ENCODE measurements at regions not wholly inside any gene's neighbourhood (a gene's known extent, or its start where the extent isn't known, plus 50 kb on each side); places are given as distances from the start of the nearest gene placed in this dataset.
"Not testable (repeated sequence)": the region's sequence is repeated elsewhere in the genome, so short reads cannot be mapped to it uniquely, and the experiment has no call there.

GRCh38 chr6:84892671-84893070, 128.3 kb upstream of the TBX18 start:
- no peak for TF ChIP-seq EZH2 (IDR thresholded peaks at IDR 0.05)
- TF ChIP-seq POLR2AphosphoS5 (IDR thresholded peaks at IDR 0.05; ENCODE audit: borderline replicate concordance, low read depth, low read length): no peak
- TF ChIP-seq FOXP2 (optimal IDR thresholded peaks at IDR 0.05; ENCODE audit: control extremely low read depth, extremely low read length, insufficient read depth): no peak
- Histone ChIP-seq H3K36me3 (ENCODE audit: insufficient read depth, low read length) (no peaks in the 10 kb centered on the region), H3K9ac (ENCODE audit: insufficient read length) (no peak overlapping the region), H3K4me3 (no peak overlapping the region), H3K27ac (no peak overlapping the region), H3K9me3 (ENCODE audit: low read depth, low read length) (no peaks in the 10 kb centered on the region)
- no peak for DNase-seq (ENCODE audit: low read depth, low spot score)

- no peak overlapping the region for H3K27ac ChIP-seq
- no peaks in the 10 kb centered on the region for H3K9me3 ChIP-seq (ENCODE audit: low read depth, low read length)
- no peak for DNase-seq (ENCODE audit: low read depth, low spot score)
- H3K9ac ChIP-seq (ENCODE audit: insufficient read length): no peak overlapping the region
- no peaks in the 10 kb centered on the region for H3K36me3 ChIP-seq (ENCODE audit: insufficient read depth, low read length)
- TF ChIP-seq EZH2 (IDR thresholded peaks at IDR 0.05) (no peak), POLR2AphosphoS5 (IDR thresholded peaks at IDR 0.05; ENCODE audit: borderline replicate concordance, low read depth, low read length) (no peak), FOXP2 (optimal IDR thresholded peaks at IDR 0.05; ENCODE audit: control extremely low read depth, extremely low read length, insufficient read depth) (no peak)
- H3K4me3 ChIP-seq: no peak overlapping the region
These were observed 118.7 kb upstream of the TBX18 start for GRCh38 chr6:84882768-84883766.

- not testable (repeated sequence) for H3K9me3 ChIP-seq (ENCODE audit: low read depth, low read length); H3K27ac ChIP-seq; H3K36me3 ChIP-seq (ENCODE audit: insufficient read depth, low read length); H3K9ac ChIP-seq (ENCODE audit: insufficient read length); DNase-seq (ENCODE audit: low read depth, low spot score); H3K4me3 ChIP-seq
These were observed 115.0 kb upstream of the TBX18 start for GRCh38 chr6:84879385-84879784.

GRCh38 chr6:84877515-84878210, 113.3 kb upstream of the TBX18 start:
- Histone ChIP-seq H3K36me3 (ENCODE audit: insufficient read depth, low read length) (no peaks in the 10 kb centered on the region), H3K9me3 (ENCODE audit: low read depth, low read length) (no peaks in the 10 kb centered on the region), H3K9ac (ENCODE audit: insufficient read length) (no peak overlapping the region), H3K4me3 (no peak overlapping the region), H3K27ac (no peak overlapping the region)
- TF ChIP-seq EZH2 (IDR thresholded peaks at IDR 0.05) (no peak), POLR2AphosphoS5 (IDR thresholded peaks at IDR 0.05; ENCODE audit: borderline replicate concordance, low read depth, low read length) (no peak), FOXP2 (optimal IDR thresholded peaks at IDR 0.05; ENCODE audit: control extremely low read depth, extremely low read length, insufficient read depth) (no peak)
- DNase-seq (ENCODE audit: low read depth, low spot score): no peak

- Histone ChIP-seq H3K9me3 (ENCODE audit: low read depth, low read length) (no peaks in the 10 kb centered on the region), H3K27ac (no peak overlapping the region), H3K4me3 (no peak overlapping the region), H3K9ac (ENCODE audit: insufficient read length) (no peak overlapping the region), H3K36me3 (ENCODE audit: insufficient read depth, low read length) (no peaks in the 10 kb centered on the region)
- TF ChIP-seq POLR2AphosphoS5 (IDR thresholded peaks at IDR 0.05; ENCODE audit: borderline replicate concordance, low read depth, low read length) (no peak), FOXP2 (optimal IDR thresholded peaks at IDR 0.05; ENCODE audit: control extremely low read depth, extremely low read length, insufficient read depth) (no peak), EZH2 (IDR thresholded peaks at IDR 0.05) (no peak)
- no peak for DNase-seq (ENCODE audit: low read depth, low spot score)
These were observed 112.5 kb upstream of the TBX18 start for GRCh38 chr6:84876723-84877514.

GRCh38 chr6:84872996-84873723, 108.8 kb upstream of the TBX18 start:
- Histone ChIP-seq H3K4me3 (peak overlapping the region; percentile 8; the same call in 1 of the 2 replicates), H3K9ac (ENCODE audit: insufficient read length) (no peak overlapping the region), H3K27ac (peak overlapping the region; percentile 68), H3K36me3 (ENCODE audit: insufficient read depth, low read length) (no peaks in the 10 kb centered on the region), H3K9me3 (ENCODE audit: low read depth, low read length) (no peaks in the 10 kb centered on the region)
- TF ChIP-seq POLR2AphosphoS5 (IDR thresholded peaks at IDR 0.05; ENCODE audit: borderline replicate concordance, low read depth, low read length) (no peak), FOXP2 (optimal IDR thresholded peaks at IDR 0.05; ENCODE audit: control extremely low read depth, extremely low read length, insufficient read depth) (no peak), EZH2 (IDR thresholded peaks at IDR 0.05) (no peak)
- peak; percentile 10 for DNase-seq (ENCODE audit: low read depth, low spot score)

GRCh38 chr6:84871925-84872324, 107.5 kb upstream of the TBX18 start:
- H3K9ac ChIP-seq (ENCODE audit: insufficient read length): no peak overlapping the region
- DNase-seq (ENCODE audit: low read depth, low spot score): no peak
- no peak overlapping the region for H3K27ac ChIP-seq
- H3K9me3 ChIP-seq (ENCODE audit: low read depth, low read length): no peaks in the 10 kb centered on the region
- no peaks in the 10 kb centered on the region for H3K36me3 ChIP-seq (ENCODE audit: insufficient read depth, low read length)
- no peak overlapping the region for H3K4me3 ChIP-seq
- TF ChIP-seq FOXP2 (optimal IDR thresholded peaks at IDR 0.05; ENCODE audit: control extremely low read depth, extremely low read length, insufficient read depth): no peak
- no peak for TF ChIP-seq POLR2AphosphoS5 (IDR thresholded peaks at IDR 0.05; ENCODE audit: borderline replicate concordance, low read depth, low read length)
- TF ChIP-seq EZH2 (IDR thresholded peaks at IDR 0.05): no peak
